Fibroblast of skin of right quadriceps (primary cell): ENCODE measurements at regions not wholly inside any gene's neighbourhood (a gene's known extent, or its start where the extent isn't known, plus 50 kb on each side); places are given as distances from the start of the nearest gene placed in this dataset.

Source experiments
- DNase-seq: peaks from one replicate; pipeline ENCODE4 v3.0.0-alpha.2; 2013

- no peak for DNase-seq
Observed at GRCh38 chr14:98548071-98548686, 723.8 kb downstream of the BCL11B start.

- no peak for DNase-seq
Observed at GRCh38 chr14:98551028-98551427, 721.0 kb downstream of the BCL11B start.

- no peak for DNase-seq
Observed at GRCh38 chr14:98555440-98555839, 716.6 kb downstream of the BCL11B start.

- no peak for DNase-seq
Observed at GRCh38 chr14:98564006-98564405, 708.0 kb downstream of the BCL11B start.

GRCh38 chr14:98564541-98564940 is 707.5 kb downstream of the BCL11B start:
- DNase-seq: no peak

DNA sequence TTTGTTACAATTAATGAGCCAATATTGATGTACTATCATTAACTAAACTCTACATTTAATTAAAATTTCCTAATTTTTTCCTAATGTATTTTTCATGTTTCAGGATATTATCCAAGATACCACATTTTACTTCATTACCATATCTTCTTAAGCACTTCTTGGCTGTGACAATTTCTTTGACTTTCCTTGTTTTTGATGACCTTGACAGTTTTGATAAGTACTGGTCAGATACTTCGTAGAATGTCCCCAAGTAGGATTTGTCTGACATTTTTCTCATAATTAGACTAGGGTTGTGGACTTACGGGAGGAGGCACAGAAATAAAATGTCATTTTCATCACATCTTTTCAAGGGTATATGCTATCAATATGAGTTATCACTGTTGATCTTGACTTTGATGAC is 700.9 kb downstream of the BCL11B start:
- DNase-seq: no peak

- DNase-seq: peak; percentile 18
Observed at GRCh38 chr14:98573082-98573481, 698.9 kb downstream of the BCL11B start.

DNA sequence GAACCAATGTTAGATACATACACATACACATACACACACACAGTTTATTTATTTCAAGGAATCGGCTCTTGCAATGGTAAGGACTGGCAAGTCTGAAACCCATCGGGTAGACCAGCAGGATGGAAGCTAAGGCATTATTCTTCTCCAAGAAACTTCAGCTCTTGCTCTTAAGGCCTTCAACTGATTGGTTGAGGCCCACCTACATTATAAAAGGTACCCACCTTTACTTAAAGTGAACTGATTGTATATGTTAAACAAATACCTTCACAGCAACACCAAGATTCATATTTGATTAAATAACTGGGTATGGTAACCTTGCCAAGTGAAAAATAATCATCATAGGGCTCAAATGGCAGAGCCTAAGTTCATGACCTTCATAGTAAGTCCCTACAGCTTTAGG is 695.5 kb downstream of the BCL11B start:
- no peak for DNase-seq

DNA sequence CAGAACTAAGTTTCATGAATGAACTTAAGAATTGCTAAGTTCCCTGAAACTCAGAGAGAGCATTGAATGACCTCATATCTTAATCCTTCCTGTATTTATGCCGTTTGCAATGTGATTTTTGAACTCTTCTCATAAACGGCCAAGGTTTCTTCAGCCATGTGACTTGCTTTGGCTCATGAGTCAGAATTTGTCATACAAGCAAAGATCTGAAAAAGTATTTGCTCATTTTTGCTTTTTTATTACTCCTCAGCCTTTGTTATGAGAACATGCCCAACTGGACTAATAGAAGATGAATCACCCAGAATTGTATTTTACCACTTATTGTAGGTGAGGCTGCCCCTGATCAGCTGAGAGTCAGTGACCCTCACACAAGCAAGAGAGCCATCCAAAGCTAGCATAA is 693.8 kb downstream of the BCL11B start:
- peak; percentile 71 for DNase-seq

DNA sequence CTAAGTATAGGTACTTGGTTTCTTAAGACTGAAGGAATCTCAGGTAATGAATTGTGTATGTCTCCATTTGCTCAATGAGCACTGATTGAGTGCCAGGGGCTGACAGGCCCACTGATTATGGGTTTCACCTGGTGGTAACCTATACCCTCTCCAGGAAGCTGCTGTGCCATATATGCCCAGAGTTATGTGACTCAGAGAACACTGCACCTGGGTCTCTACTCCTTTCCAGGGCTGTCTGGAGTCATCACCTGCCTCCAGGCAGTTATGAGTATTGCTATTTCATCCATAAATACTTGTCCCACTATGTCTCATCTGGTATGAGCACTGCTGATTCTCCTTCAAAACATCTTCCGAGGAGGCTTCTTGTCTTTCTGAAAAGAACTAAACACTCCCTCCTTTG is 692.9 kb downstream of the BCL11B start:
- no peak for DNase-seq

DNA sequence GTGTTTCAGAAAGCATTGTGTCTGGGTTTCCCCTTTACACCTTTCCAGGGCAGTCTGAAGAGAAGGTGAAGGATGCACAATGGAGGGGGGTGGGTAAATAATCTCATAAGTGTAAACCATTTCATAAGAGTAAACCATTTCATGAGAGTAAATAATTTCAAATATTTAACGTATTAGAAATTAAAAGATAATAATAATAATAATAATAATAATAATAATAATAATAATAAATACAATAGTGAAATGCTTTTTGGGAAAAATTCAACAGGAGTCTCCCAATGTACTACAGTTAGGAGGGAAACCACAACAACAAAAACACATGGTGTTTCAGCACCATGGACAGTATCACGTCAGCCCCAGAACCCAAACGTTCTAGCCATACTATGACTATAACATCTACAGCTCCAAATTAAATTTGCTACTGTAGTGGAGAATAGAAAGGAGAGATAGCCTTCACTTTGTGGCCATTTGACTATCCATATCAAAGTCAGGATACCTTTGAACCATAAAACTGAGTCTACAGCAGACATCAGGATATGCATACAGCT is 691.8 kb downstream of the BCL11B start:
- DNase-seq: peak; percentile 34

DNA sequence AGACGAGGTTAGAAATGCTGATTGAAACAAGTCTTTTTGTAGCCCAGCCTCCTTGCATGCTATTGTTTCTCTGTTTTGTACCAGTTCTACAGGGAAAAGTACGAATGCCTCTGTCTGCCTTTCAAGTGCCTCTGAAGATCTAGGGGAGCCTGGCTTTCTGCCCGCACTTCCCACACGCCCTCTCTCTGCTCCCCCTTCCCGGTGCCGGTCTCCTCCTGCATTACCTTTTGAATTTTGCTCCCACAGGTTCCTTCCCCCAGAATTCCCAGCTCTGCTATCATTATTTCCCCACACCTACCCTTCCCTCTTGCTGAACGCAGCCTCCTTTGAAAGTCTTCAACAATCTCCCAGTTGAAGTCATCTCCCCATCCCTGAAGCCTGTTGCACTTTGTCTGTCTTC is 689.7 kb downstream of the BCL11B start:
- DNase-seq: no peak

DNA sequence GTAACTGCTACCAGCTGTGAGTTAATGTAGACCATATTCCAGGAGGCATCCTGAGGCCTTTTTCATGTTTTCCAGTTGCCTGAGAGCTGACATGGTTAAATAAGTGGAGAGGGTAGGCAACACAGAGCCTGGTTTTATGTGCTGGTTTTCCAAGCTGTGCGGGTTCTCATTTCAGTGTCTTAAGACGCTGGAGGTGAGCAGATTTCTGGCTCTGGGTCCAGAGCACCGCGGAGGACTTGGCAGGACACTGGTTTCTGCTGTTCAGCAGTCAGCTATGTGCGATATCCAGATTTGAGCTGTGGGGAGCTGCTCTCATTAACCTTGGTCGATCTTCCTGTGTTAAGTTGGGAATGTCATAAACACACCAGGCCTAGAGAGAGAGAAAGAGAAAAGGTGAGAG is 680.8 kb downstream of the BCL11B start:
- DNase-seq: no peak

DNA sequence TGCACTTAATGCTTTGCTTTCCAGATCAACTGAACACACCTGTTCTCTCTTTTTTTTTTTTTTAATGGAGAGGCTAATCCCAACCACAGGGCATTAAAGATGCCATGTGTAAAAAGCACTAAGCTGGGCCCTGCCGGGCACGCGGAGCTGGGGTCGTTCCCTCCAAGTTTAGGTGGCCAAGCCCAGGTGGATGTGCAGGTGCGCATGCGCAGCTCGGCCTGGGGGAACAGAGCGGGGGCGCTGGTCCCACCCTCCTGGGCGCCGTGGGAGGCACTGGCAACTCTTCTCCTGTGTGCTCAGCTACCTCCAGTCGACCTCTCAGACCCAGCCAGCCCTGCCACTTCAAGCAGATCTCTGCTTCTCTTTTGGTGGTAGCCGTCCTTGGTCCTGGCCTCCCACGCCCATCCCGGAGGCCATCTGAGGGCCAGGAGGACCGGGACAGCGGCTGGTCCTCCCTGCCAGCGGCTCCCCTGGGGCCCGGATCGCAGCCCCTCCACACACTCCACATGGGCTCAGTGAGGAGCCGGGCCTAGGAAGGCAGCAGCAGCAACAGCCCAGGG is 679.3 kb downstream of the BCL11B start:
- DNase-seq: no peak

GRCh38 chr14:98593361-98593761 is 678.6 kb downstream of the BCL11B start:
- no peak for DNase-seq

DNA sequence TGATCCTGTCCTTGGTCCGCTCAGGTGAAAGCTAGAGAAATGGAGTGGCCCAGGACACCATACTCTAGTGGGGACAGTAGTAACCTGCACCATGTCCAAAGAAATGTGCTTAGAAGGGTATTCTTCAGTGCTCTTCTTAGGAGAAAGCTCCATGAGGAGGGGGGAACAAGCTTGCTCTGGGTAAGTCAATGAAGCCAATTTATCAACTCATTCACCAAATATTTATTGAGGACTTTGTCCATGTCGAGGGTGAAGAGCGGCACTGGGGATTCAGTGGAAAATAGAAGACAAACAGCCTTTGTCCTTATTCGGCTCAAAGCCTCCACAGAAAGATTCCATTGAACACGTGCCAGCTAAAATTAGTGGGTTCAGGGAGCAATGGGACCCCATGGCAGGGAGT is 677.8 kb downstream of the BCL11B start:
- no peak for DNase-seq

DNA sequence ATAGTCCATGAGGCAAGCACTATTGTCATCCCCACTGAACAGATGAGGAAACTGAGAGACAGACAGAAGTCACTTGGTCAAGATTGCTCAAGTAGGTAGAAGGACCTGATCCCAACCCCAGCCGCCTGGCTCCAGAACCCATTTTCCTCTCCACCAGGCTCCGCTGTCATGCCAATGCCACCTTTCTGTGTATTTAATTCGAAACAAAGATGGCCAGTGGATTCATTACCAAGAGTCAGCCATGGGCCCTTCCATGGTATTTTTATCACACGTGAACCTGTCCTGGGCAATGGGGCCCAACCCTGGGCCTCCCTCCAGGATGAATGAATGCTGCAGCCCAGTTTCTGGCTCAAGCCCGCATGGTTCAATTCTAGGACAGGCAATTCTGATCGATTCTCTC is 673.4 kb downstream of the BCL11B start:
- no peak for DNase-seq

GRCh38 chr14:98599082-98599481 is 672.9 kb downstream of the BCL11B start:
- DNase-seq: no peak

- DNase-seq: no peak
Observed at GRCh38 chr14:98602983-98603382, 669.0 kb downstream of the BCL11B start.

- no peak for DNase-seq
Observed at GRCh38 chr14:98605043-98605442, 667.0 kb downstream of the BCL11B start.

GRCh38 chr14:98606041-98606640 is 665.9 kb downstream of the BCL11B start:
- DNase-seq: no peak

GRCh38 chr14:98606816-98607215 is 665.2 kb downstream of the BCL11B start:
- no peak for DNase-seq

DNA sequence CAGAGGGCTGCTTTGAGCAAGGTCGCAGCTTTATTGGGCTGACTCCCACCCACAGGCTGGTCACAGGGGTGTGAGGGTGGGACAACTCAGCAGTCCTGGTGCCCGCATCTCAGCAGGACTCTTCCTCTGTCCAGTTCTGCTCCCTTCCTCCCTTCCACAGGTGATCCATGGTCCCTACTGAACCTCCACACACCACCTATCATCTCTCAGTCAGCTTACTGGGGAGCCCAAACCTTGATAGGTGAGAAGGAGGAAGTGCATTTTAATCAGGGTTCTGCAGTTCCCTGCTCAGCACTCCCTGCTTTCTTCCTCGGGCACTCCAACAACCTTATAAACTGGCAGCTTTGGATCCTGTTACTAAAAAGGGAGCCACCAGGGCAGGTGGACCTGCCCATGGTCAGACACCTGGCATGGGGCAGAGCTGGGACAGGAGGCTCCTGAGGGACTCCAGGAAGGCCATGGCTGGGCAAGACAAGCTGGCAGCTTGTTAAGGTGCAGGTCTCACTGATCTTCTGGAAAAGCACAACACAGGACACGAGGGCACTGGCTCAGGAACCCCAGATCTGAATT is 664.6 kb downstream of the BCL11B start:
- no peak for DNase-seq
